IPS DF 6.9 (cell line): ENCODE measurements at regions not wholly inside any gene's neighbourhood (a gene's known extent, or its start where the extent isn't known, plus 50 kb on each side); places are given as distances from the start of the nearest gene placed in this dataset.
"Not testable (repeated sequence)": the region's sequence is repeated elsewhere in the genome, so short reads cannot be mapped to it uniquely, and the experiment has no call there.

ENCODE experiments used
- DNase-seq: peaks from one replicate; pipeline ENCODE4 v3.0.0-alpha.2; 2013; ENCODE audit warnings: low read depth, low spot score
- H3K27ac ChIP-seq: one replicate; pipeline ENCODE4 v1.5.1; 2013; ENCODE audit warnings: low read length, control low read depth
- H3K27me3 ChIP-seq: 2 replicates; pipeline ENCODE4 v1.6.1; 2013; ENCODE audit warnings: mild to moderate bottlenecking, low read length; ENCODE audit not compliant: control insufficient read depth, insufficient read depth
- H3K36me3 ChIP-seq: 2 replicates; pipeline ENCODE4 v1.6.1; 2013; ENCODE audit warnings: low read length; ENCODE audit not compliant: control insufficient read depth, insufficient read depth
- H3K4me1 ChIP-seq: 2 replicates; pipeline ENCODE4 v1.6.1; 2013; ENCODE audit warnings: low read length; ENCODE audit not compliant: control insufficient read depth, insufficient read depth
- H3K4me3 ChIP-seq: 2 replicates; pipeline ENCODE4 v1.5.1; 2013; ENCODE audit warnings: mild to moderate bottlenecking, low read length
- H3K9me3 ChIP-seq: 2 replicates; pipeline ENCODE4 v1.6.1; 2013; ENCODE audit warnings: low read length, inconsistent platforms; ENCODE audit not compliant: control insufficient read depth, insufficient read depth
- WGBS: extraction: QIAGEN DNeasy Blood & Tissue Kit; methylation state at CpG from one replicate; pipeline ENCODE4 v1.1.7; 2013; ENCODE audit warnings: mixed read lengths, missing lambda C conversion rate; ENCODE audit not compliant: insufficient read length, insufficient coverage; 5-methylcytosine and 5-hydroxymethylcytosine counted together

GRCh38 chr12:124648710-124649384, 81.4 kb upstream of the NCOR2 start:
- Histone ChIP-seq H3K27ac (no peak overlapping the region), H3K4me1 (peaks cover 2% of the 10 kb centered on the region; the same call in 1 of the 2 replicates), H3K9me3 (peaks cover 2% of the 10 kb centered on the region; the same call in 1 of the 2 replicates), H3K36me3 (no peaks in the 10 kb centered on the region), H3K4me3 (no peak overlapping the region), H3K27me3 (no peaks in the 10 kb centered on the region; the same call in 1 of the 2 replicates)
- no CpG with 5 or more reads among the region's 6 CpGs for WGBS
- no peak for DNase-seq

- Histone ChIP-seq H3K4me1 (peaks cover 2% of the 10 kb centered on the region; the same call in 1 of the 2 replicates), H3K9me3 (peaks cover 2% of the 10 kb centered on the region; the same call in 1 of the 2 replicates), H3K4me3 (no peak overlapping the region), H3K27ac (no peak overlapping the region), H3K36me3 (no peaks in the 10 kb centered on the region), H3K27me3 (no peaks in the 10 kb centered on the region; the same call in 1 of the 2 replicates)
- no peak for DNase-seq
- WGBS: no CpG with 5 or more reads among the region's 6 CpGs
These were observed 79.9 kb upstream of the NCOR2 start for GRCh38 chr12:124647316-124647715.

GRCh38 chr12:124646385-124647230, 79.2 kb upstream of the NCOR2 start:
- WGBS: no CpG with 5 or more reads among the region's 34 CpGs
- Histone ChIP-seq H3K9me3 (peaks cover 2% of the 10 kb centered on the region; the same call in 1 of the 2 replicates), H3K27ac (no peak overlapping the region), H3K27me3 (no peaks in the 10 kb centered on the region; the same call in 1 of the 2 replicates), H3K36me3 (no peaks in the 10 kb centered on the region), H3K4me3 (no peak overlapping the region), H3K4me1 (peaks cover 2% of the 10 kb centered on the region; the same call in 1 of the 2 replicates)
- no peak for DNase-seq

- Histone ChIP-seq H3K4me3 (no peak overlapping the region), H3K9me3 (peaks cover 2% of the 10 kb centered on the region; the same call in 1 of the 2 replicates), H3K36me3 (no peaks in the 10 kb centered on the region), H3K27me3 (no peaks in the 10 kb centered on the region; the same call in 1 of the 2 replicates), H3K27ac (no peak overlapping the region), H3K4me1 (peaks cover 2% of the 10 kb centered on the region; the same call in 1 of the 2 replicates)
- no CpG with 5 or more reads among the region's 18 CpGs for WGBS
- no peak for DNase-seq
These were observed 78.3 kb upstream of the NCOR2 start for GRCh38 chr12:124645530-124646244.

- H3K27ac ChIP-seq, H3K4me3 ChIP-seq, DNase-seq, H3K4me1 ChIP-seq, H3K9me3 ChIP-seq, H3K36me3 ChIP-seq, H3K27me3 ChIP-seq: not testable (repeated sequence)
- no CpG with 5 or more reads among the region's 6 CpGs for WGBS
These were observed 76.4 kb upstream of the NCOR2 start for GRCh38 chr12:124643768-124644167.

GRCh38 chr12:124642105-124642504, 74.7 kb upstream of the NCOR2 start:
- peaks cover 2% of the 10 kb centered on the region; the same call in 1 of the 2 replicates for H3K4me1 ChIP-seq
- DNase-seq: no peak
- no peaks in the 10 kb centered on the region for H3K9me3 ChIP-seq
- H3K27ac ChIP-seq: no peak overlapping the region
- H3K4me3 ChIP-seq: no peak overlapping the region
- WGBS: no CpG with 5 or more reads among the region's 8 CpGs
- no peaks in the 10 kb centered on the region for H3K36me3 ChIP-seq
- no peaks in the 10 kb centered on the region; the same call in 1 of the 2 replicates for H3K27me3 ChIP-seq

GRCh38 chr12:124641591-124641990, 74.2 kb upstream of the NCOR2 start:
- no peaks in the 10 kb centered on the region for H3K9me3 ChIP-seq
- no peaks in the 10 kb centered on the region; the same call in 1 of the 2 replicates for H3K27me3 ChIP-seq
- H3K27ac ChIP-seq: no peak overlapping the region

GRCh38 chr12:124640056-124640455, 72.6 kb upstream of the NCOR2 start:
- Histone ChIP-seq H3K27ac (no peak overlapping the region), H3K27me3 (no peaks in the 10 kb centered on the region), H3K4me3 (no peak overlapping the region), H3K9me3 (no peaks in the 10 kb centered on the region), H3K4me1 (no peaks in the 10 kb centered on the region), H3K36me3 (no peaks in the 10 kb centered on the region)
- WGBS: no CpG with 5 or more reads among the region's 5 CpGs
- DNase-seq: no peak

More at GRCh38 chr12:124641591-124641990, 74.2 kb upstream of the NCOR2 start:
- H3K4me3 ChIP-seq: no peak overlapping the region
- WGBS: no CpG with 5 or more reads among the region's 6 CpGs
- peaks cover 2% of the 10 kb centered on the region; the same call in 1 of the 2 replicates for H3K4me1 ChIP-seq
- no peak for DNase-seq
- no peaks in the 10 kb centered on the region for H3K36me3 ChIP-seq

- Histone ChIP-seq H3K4me3 (no peak overlapping the region), H3K36me3 (no peaks in the 10 kb centered on the region), H3K27ac (no peak overlapping the region), H3K27me3 (no peaks in the 10 kb centered on the region), H3K4me1 (no peaks in the 10 kb centered on the region), H3K9me3 (no peaks in the 10 kb centered on the region)
- no CpG with 5 or more reads among the region's 6 CpGs for WGBS
- DNase-seq: no peak
These were observed 71.9 kb upstream of the NCOR2 start for GRCh38 chr12:124639122-124639806.
